ENCODE measurements at regions not wholly inside any gene's neighbourhood (a gene's known extent, or its start where the extent isn't known, plus 50 kb on each side); places are given as distances from the start of the nearest gene placed in this dataset.
"Not testable (repeated sequence)": the region's sequence is repeated elsewhere in the genome, so short reads cannot be mapped to it uniquely, and the experiment has no call there.

DNA sequence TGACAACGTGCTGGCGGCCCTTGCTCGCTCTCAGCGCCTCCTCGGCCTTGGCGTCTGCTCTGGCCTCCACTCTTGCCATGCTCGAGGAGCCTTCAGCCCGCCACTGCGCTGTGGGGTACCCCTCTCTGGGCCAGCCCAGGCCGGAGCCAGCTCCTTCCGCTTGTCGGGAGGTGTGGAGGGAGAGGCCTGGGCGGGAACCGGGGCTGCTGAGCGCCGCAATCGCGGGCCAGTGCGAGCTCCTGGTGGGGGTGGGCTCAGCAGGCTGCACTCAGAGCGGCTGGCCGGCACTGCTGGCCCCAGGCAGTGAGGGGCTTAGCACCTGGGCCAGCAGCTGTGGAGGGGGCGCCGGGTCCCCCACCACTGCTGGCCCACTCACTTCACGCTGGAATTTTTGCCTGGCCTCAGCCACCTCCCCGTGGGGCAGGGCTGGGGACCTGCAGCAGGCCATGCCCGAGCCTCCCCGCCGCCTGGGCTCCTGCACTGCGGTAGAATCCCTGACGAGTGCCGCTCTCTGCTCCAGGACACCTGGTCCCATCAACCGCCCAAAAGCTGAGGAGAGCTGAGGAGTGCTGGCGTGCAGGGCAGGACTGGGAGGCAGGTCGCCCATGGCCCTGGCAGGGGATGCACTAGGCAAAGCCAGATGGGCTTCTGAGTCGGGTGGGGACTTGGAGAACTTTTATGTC lies 372.2 kb upstream of the NRG3 start:
- DNase-seq, result no peak

DNA sequence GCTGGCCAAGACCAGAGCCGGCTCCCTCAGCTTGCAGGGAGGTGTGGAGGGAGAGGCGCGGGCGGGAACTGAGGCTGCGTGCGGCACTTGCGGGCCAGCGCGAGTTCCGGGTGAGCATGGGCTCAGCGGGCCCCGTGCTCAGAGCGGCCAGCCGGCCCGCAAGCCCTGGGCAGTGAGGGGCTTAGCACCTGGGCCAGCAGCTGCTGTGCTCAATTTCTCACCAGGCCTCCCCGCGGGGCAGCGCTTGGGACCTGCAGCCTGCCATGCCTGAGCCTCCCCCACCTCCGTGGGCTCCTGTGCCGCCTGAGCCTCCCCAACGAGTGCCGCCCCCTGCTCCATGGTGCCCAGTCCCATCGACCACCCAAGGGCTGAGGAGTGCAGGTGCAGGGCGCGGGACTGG lies 369.2 kb upstream of the NRG3 start:
- not testable (repeated sequence) for DNase-seq

DNA sequence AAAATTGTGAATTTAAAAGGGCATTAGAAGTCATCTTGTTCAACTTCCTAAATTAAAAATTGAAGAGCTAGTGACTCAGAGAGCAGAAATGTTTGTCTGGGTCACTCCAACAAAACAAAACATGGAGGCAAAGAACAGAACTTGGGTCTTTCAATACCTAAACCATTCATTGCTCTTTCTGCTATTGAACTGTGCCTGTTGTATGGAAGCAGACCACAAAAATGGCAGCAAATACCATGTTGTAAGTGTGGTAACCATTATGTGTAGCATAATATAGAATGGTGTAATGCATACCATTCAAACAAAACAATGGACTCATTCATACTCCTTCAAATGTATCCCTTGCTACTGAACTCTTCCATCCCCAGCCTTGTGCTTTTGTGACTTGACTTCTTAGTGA lies 360.2 kb upstream of the NRG3 start:
- no peak for DNase-seq

DNA sequence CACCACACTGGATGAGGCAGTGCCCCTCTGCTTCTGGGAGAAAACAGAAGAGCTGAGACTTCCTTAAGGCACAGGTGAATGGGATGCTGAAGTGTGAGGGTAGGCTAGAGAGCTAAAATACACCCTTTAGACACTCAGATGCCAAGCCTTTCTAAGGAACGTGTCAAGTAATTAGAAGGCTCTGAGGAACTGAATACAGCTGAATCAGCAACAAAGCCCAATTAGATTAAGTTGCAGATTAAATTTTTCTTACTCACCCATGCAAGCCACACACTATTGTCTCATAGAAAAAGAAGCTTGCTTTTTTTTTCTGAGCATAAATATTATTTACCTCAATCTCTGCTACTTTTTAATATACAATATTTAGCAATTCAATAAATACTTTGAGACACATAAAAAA lies 354.3 kb upstream of the NRG3 start:
- no peak for DNase-seq

DNA sequence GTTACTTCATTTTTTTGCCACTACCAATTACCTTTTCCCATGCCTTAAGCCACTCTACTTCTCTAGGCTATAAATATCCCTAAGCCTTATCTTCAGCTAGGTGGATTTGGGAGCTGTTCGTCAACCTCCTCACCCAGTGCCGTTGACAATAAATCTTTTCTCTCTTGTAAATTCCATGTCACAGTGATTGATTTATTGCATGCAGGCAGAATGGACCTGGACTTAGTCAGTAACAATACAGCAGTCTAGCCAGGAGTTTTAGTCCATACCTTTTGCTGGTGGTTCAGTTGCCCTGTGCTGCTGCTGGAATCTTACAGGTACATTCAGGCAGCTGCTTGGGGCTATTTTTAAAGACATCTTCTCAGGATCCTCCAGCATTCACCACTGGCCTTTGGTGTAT lies 350.5 kb upstream of the NRG3 start:
- no peak for DNase-seq

DNA sequence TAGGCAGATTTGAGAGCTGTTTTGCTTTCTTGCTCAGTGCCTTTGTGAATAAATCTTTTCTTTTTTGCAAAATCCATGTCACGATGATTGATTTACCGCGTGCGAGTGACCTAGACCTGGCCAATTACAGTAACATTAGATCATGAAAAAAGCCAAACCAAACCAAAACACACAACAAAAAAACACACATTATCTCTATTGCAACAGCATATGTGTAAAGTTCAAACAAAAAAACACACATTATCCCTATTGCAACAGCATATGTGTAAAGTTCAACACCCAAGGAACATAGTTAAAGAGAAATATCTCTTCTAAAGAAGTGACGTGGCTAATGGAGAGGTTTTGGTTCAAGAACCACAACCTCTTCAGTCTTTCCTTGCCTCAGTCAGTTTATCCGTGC lies 342.6 kb upstream of the NRG3 start:
- no peak for DNase-seq

DNA sequence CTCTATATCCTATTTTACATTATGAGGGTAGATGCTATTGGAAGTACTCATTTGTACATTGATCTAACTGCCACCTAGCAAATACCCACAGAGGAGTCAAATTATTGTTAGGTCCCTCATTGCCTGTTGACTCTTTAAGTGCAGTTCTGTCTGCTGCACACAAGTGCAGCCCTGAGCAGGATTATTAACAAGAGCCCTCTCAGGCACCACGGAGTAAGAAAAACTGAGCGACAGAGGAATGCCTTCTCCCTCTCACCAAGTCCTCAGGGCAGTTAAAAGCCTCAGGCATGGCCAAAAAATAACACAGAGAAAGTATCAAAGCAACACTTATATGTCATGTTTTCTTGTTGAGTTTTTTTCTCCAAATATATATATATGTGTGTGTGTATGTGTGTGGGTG lies 340.0 kb upstream of the NRG3 start:
- no peak for DNase-seq

DNA sequence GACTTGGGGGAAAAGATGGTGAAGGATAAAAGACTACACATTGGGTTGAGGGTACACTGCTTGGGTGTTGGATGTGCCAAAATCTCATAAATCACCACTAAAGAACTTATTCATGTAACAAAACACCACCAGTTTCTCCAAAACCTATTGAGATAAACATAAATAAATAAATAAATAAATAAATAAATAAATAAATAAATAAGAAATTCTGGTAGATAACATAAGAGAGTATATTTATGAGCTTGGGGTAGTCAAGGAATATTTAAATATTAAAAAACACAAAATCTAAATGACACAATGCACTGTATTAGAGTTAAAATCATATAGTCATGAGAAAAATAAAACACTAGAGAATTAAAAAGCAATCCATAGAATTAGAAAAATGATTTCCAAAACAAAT lies 333.5 kb upstream of the NRG3 start:
- DNase-seq, result no peak

DNA sequence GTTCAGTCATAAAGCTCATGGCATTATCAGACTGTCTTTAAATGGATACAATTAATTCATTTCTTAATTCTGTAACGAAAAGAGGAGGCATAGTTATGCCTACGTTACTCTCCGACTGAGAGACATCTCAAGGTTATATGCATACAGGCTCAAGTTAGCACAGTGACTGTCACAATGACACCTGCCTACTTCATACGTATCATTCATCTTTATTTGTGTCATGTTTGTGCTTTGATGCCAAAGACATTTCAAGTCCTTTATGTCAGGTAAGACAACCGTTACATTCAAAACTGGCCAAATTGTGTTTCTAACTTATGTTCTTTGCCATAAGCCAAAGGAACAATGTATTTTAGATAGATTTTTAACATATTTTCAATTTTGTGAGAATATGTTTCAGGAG lies 328.8 kb upstream of the NRG3 start:
- DNase-seq, result no peak

DNA sequence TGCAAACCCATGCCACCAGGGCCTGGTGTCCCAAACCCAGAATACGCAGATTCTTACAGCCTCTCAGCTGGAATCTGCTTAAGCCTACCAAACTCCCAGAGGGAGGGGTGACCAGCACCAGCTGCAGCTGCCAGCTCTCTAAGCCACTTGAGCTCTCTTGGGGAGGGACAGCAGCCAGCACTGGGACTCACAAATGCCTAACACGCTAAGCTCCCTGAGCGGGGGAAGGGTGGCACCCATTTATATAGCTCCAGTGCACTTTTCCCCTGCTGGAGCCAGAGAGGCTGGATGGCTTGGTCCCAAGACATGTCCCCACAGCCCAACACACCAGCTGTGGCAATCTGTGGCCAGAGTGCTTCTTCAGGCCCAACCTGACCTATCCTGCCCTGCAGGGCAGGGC lies 326.8 kb upstream of the NRG3 start:
- DNase-seq, result peak; percentile 53

DNA sequence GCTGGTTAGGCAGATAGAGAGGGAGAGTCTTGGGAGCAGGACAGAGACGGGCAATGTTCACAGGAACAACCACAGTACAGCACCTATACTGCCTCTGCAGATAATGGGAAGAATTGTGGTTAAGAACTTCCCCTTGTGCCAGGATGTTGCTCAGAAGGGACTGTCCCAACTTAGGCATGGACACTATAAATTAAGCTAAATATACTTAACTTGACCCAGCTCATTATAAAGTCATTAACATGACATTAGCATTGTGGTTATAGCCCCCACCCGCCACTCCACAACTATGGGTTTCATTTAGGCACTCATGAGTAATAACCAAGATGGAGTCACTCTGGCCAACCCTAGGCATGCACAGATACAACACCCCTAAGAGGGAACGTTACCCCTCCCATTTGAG lies 310.9 kb upstream of the NRG3 start:
- no peak for DNase-seq

DNA sequence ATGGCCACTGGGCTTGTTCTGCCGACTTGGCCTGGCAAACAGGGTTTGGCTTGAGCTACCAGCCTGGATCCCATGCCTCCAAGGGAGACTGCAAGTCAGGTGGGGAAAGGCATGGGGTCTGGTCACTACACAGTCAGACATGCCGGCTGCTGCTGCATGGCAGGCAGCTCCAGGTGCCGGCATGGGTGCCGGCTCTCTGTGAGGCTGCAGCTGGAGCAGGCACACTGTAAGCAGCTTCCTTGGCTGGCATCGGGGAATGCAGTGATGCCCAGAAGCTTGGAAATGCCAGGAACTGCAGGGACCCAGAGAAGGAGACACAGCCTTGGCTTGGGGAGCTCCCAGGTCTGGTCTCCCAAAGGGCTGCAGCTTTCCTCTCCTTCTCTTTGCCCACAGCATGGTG lies 305.5 kb upstream of the NRG3 start:
- DNase-seq, result no peak

DNA sequence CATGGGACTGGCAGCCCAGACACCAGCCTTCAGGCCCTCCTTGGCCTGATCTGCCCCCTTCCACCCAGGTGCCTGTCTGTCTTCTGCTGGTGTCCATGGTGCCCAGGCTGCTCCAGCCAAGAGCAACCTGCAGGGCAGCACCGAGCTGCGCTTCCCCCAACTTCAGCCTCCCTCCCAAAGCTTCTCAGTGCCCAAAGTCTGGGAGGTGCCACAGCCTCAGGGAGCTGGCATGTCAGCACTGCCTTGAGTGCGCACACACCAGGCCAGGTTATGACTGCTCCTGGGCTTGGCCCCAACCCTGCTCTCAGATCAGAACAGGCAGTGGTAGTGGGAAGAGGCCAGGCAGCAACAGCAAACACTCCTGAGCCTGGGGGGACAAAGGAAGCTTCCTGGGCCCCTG lies 304.6 kb upstream of the NRG3 start:
- DNase-seq, result no peak

DNA sequence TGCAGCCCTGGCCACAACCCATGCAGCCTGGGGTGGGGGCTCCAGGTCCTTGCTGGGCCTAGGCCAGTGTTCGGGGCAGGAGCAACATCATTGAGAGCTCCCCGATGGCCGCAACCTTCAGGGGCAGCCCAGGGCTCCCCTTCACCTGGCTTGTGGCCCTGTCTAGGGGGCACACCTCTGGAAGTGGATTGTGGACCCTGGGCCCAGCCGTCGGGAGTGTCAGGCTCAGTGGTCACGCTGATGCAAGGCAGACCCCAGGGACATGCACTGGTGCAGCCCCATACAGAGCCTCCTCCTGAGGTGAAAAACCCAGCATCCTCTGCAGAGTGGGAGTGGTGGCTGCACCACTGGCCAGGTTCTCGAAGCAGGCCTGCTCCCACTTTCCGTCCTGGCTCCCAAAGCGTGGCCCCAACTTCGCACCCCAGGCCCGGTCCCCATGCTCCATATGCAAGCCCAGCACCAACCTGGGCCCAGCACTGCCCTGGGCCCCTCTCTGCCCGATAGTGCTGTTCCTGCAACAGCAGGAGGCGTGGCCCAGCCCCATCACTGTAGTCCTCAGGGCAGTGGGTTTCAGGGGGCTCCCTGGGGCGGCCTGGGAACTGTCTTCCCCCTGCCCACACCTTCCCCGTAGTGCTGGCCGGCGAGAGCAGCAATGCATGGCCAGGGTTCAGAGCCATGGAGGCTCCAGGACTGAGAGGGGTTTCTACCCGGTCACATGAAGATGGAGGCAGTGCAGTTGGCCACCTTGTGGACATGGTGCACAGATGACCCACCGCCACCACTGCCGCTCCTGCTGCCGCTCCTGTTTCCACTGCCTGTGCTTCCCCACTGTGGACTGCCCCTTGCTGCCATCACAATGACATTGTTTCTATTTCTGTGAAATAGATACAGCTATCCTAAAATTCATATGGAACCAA lies 303.9 kb upstream of the NRG3 start:
- no peak for DNase-seq

DNA sequence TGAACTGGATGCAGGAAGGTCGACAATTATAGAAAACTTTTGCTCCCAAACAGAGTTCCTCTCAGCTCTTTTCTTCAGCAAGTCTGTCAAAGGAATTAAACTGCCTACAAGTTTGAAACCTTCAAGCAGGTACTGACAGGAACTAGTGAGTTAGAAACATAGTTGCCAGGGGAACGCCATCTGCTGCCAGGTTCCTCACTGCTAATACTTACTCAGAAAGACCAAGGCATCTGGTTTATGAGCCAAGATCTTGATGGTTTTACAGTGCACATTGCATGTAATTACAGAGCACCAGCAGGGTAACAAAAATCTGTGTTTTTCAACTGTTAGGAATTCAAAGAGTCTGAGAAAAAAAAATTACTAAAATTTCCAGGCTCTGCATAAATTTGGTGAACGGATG lies 300.0 kb upstream of the NRG3 start:
- DNase-seq, result no peak

DNA sequence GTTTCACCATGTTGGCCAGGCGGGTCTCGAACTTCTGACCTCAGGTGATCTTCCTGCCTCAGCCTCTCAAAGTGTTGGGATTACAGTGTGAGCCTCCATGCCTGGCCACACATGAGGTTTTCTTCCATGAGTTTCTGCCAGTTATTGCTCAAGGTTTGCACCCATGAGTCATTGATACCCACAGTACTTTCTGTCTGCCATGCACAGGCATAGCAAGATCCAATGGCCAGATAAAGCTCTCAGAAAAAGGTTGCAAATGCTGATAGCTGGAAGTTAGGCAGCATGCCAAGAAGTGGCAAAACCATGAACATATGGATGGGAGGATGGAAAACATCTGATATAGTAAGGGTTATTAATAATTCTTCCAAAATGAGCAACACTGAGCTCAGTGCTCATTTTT lies 298.7 kb upstream of the NRG3 start:
- no peak for DNase-seq

DNA sequence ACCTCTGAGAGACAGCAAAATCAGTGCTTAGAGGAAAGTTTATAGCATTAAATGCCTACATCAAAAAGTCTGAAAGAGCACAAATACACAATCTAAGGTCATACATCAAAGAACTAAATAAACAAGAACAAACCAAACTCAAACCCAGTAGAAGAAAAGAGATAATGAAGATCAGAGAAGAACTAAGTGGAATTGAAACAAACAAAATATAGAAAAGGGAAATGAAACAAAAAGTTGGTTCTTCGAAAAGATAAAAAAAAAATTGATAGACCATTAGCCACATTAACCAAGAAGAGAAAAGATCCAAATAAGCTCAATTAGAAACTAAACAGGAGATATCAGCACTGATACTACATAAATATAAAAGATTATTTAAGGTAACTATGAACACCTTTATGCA lies 280.0 kb upstream of the NRG3 start:
- DNase-seq, result no peak

DNA sequence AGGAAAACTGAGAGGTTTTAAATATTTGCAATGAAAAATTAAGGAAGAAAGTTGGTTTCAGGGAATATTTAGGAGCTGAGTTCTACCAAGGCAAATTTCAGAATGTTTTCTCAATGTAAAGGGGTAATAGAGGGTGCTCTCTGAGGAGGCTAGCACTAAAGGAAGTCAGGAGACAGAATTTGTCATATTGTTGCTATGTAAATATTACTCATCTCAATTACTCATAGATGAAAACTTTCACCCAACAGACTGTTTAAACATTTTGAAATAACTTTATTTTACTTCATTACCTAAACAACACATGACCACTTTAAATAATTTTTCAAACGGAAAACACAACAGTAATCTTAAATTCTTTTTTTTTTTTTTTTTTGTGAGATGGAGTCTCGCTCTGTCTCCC lies 274.8 kb upstream of the NRG3 start:
- DNase-seq, result no peak

DNA sequence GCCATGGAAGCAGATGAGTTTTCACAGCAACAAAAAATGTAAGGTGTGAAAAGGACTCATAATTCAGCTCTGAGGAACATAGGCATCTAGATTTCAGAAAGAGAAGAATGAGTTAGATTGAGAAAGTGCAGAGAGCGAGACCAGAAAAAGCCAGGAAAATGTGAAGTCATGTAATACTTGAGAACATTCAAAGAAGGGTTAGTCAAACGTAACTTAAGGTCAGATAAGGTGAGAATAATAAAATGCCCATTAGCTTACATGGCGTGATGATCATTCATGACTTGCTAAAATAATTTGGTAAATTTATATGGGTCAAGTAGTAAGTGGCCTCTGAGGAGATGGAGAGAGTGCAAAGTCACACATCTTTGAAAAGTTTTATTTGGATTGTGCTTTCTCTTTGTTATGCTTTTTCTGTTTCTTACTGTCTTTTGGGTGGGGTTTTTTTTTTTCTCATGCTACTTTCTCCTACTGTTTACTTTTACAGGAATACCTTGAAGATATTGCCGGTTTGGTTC lies 271.8 kb upstream of the NRG3 start:
- DNase-seq, result no peak

DNA sequence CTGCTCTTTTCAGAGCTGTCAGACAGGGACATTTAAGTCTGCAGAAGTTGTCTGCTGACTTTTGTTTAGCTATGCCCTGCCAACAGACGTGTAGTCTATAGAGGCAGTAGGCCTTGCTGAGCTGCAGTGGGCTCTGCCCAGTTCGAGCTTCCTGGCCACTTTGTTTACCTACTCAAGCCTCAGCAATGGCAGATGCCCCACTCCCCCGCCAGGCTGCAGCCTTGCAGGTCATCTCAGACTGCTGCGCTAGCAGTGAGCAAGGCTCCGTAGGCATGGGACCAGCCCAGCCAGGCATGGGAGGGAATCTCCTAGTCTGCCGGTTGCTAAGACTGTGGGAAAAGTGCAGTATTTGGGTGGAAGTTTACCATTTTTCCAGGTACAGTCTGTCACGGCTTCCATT lies 230.5 kb upstream of the NRG3 start:
- DNase-seq, result not testable (repeated sequence)

DNA sequence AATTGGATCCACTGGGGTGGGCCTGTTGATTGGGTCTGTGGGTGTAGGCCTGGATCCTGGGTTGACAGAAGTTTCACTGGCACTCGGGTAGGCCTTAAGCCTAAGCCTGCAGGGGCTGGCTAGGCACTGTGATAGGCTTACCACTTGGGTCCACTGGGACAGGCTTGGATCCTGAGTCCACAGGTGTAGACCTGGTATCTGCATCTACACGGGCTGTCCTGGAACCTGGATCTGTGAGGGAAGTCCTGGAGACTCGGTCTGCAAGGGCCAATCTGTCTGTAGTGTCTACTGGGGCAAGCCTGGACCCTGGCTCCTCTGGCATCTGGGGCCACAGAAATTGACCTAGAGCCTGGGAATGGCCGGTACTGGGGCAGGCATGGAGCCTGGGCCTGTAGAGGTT lies 219.0 kb upstream of the NRG3 start:
- DNase-seq, result no peak

DNA sequence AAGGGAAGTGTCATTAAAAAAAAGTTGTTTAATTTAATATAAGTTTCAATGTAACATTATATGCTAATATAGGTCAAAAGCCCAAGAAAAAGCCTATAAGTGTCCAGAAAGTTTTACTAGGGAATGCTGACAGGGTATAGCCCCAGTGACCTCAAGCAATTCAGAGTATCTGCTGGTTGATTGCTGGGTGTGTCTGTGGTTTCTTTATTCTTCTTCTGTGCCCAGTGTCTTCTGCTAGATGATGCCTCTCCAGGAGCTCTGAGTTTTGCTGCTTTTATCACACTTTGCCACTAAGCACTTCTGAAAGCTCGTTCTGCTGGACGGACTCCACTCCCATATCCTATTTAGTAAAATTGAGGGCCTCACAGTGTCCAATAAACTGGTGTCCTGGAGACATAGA lies 212.2 kb upstream of the NRG3 start:
- DNase-seq, result no peak

DNA sequence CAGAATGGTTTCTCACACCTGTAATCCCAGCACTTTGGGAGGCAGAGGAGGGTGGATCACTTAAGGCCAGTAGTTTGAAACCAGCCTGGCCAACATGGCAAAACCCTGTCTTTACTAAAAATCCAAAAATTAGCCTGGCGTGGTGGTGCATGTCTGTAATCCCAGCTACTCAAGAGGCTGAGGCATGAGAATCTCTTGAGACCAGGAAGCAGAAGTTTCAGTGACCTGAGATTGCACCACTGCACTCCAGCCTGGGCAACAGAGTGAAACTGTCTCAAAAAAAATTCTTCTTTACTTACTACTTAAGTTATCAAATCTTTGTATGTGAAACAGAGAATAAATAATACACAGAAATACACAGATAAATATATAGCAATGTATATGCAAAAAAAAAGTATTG lies 210.2 kb upstream of the NRG3 start:
- not testable (repeated sequence) for DNase-seq

DNA sequence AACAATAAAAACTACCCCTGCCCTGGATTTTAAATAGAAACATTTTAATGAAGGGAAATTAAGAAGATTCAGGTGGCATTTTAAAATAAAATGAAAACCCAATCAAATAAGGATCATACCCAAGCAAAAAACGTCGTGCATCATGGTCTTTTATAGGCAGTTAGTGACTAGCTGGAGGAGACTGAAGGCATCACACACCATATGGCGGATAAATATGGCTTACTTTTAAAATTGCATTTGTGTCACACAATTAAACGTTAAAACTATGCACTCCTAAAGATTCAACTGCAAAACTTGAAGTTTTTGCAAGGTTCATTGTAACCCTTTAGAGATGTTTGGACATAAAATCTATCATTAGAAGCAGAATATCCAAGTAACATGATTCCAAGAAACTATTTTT lies 200.1 kb upstream of the NRG3 start:
- DNase-seq, result no peak

DNA sequence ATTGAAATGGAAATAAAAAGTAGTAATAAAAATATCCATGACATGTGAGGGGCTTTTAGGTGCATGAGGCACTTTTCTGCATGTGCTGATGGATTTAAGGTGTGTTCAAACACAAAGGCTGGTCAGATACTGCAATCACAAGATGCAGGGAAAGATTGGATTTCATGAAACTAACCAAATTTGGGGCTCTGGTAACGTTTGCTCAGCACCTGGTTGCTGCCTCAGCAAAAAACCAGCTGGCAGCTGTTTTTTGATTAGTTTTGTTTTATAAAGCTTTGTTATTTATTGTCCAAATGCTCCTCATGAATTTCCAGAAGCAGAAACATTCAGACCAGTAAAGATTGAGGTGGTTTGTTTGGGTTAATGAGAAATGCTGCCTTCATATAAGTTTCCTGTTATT lies 195.7 kb upstream of the NRG3 start:
- DNase-seq, result no peak
